Karpas-422 (cell line): ENCODE measurements at regions not wholly inside any gene's neighbourhood (a gene's known extent, or its start where the extent isn't known, plus 50 kb on each side); places are given as distances from the start of the nearest gene placed in this dataset.
"Not testable (repeated sequence)": the region's sequence is repeated elsewhere in the genome, so short reads cannot be mapped to it uniquely, and the experiment has no call there.

Source experiments
- DNase-seq: peaks from one replicate; pipeline ENCODE4 v3.0.0-alpha.2; 2015
- H2AFZ ChIP-seq: fragments of 200-600 bp; sonication (generic); 2 replicates; pipeline ENCODE4 v1.6.1; 2014; ENCODE audit warnings: antibody characterized with exemption, low read length, mixed read lengths
- H3K27ac ChIP-seq: fragments of 200-600 bp; sonication (generic); 2 replicates; pipeline ENCODE4 v1.5.1; 2014; ENCODE audit warnings: mild to moderate bottlenecking, low read length, moderate library complexity
- H3K27me3 ChIP-seq: fragments of 200-600 bp; sonication (generic); 2 replicates; pipeline ENCODE4 v1.6.1; 2014; ENCODE audit warnings: low read length, mixed read lengths
- H3K36me3 ChIP-seq: fragments of 200-600 bp; sonication (generic); 2 replicates; pipeline ENCODE4 v1.6.1; 2014; ENCODE audit warnings: low read length, mixed read lengths; ENCODE audit not compliant: insufficient read depth
- H3K4me1 ChIP-seq: fragments of 200-600 bp; sonication (generic); 2 replicates; pipeline ENCODE4 v1.6.1; 2014; ENCODE audit warnings: mild to moderate bottlenecking, low read length, mixed read lengths
- H3K4me2 ChIP-seq: fragments of 200-600 bp; sonication (generic); 2 replicates; pipeline ENCODE4 v1.6.1; 2014; ENCODE audit warnings: low read length, low read depth, mild to moderate bottlenecking; ENCODE audit not compliant: poor library complexity, severe bottlenecking
- H3K4me3 ChIP-seq: fragments of 200-600 bp; sonication (generic); 2 replicates; pipeline ENCODE4 v1.5.1; 2014; ENCODE audit warnings: mild to moderate bottlenecking, antibody characterized with exemption, low read length, mixed read lengths
- H3K79me2 ChIP-seq: fragments of 200-600 bp; sonication (generic); 2 replicates; pipeline ENCODE4 v1.6.1; 2014; ENCODE audit warnings: mild to moderate bottlenecking, low read length, mixed read lengths
- H3K9ac ChIP-seq: fragments of 200-600 bp; sonication (generic); 2 replicates; pipeline ENCODE4 v1.6.0; 2014; ENCODE audit warnings: low read length
- H3K9me2 ChIP-seq: fragments of 200-600 bp; sonication (generic), shearing (Covaris generic); replicated peaks from 2 replicates; pipeline ENCODE4 v1.6.0; 2014; ENCODE audit warnings: mild to moderate bottlenecking, low read length, moderate library complexity; ENCODE audit not compliant: insufficient read depth
- H3K9me3 ChIP-seq: fragments of 300-700, 200-600 bp; sonication (generic); 2 replicates; pipeline ENCODE4 v1.6.1; 2014; ENCODE audit warnings: low read length, mixed read lengths
- H4K20me1 ChIP-seq: fragments of 200-600 bp; sonication (generic); 2 replicates; pipeline ENCODE4 v1.6.1; 2014; ENCODE audit warnings: mild to moderate bottlenecking, antibody characterized with exemption, low read length, low read depth; ENCODE audit not compliant: insufficient read depth

GRCh38 chr7:66427956-66428355 is 200.7 kb upstream of the KCTD7 start:
- H3K9me2 ChIP-seq = no peaks in the 10 kb centered on the region
- H3K27me3 ChIP-seq = no peaks in the 10 kb centered on the region
- H3K79me2 ChIP-seq = no peaks in the 10 kb centered on the region
- no peak overlapping the region for H3K4me3 ChIP-seq
- no peak overlapping the region for H3K4me2 ChIP-seq
- no peak overlapping the region for H3K27ac ChIP-seq
- H3K4me1 ChIP-seq = no peaks in the 10 kb centered on the region
- H3K9me3 ChIP-seq = no peaks in the 10 kb centered on the region
- no peaks in the 10 kb centered on the region for H4K20me1 ChIP-seq
- no peaks in the 10 kb centered on the region for H3K36me3 ChIP-seq
- no peak overlapping the region for H2AFZ ChIP-seq
- DNase-seq = no peak
- H3K9ac ChIP-seq = no peak overlapping the region

GRCh38 chr7:66429498-66430163 is 199.1 kb upstream of the KCTD7 start:
- Histone ChIP-seq H3K9ac (no peak overlapping the region), H2AFZ (no peak overlapping the region), H3K4me1 (no peaks in the 10 kb centered on the region), H3K27ac (no peak overlapping the region), H3K9me2 (no peaks in the 10 kb centered on the region), H3K27me3 (no peaks in the 10 kb centered on the region), H4K20me1 (no peaks in the 10 kb centered on the region), H3K9me3 (no peaks in the 10 kb centered on the region), H3K4me3 (no peak overlapping the region), H3K79me2 (no peaks in the 10 kb centered on the region), H3K4me2 (no peak overlapping the region), H3K36me3 (no peaks in the 10 kb centered on the region)
- no peak for DNase-seq

GRCh38 chr7:66430164-66430545 is 198.5 kb upstream of the KCTD7 start:
- DNase-seq = no peak
- Histone ChIP-seq H3K4me1 (no peaks in the 10 kb centered on the region), H3K79me2 (no peaks in the 10 kb centered on the region), H3K27ac (no peak overlapping the region), H3K27me3 (no peaks in the 10 kb centered on the region), H3K4me2 (no peak overlapping the region), H4K20me1 (no peaks in the 10 kb centered on the region), H3K36me3 (no peaks in the 10 kb centered on the region), H3K9me3 (no peaks in the 10 kb centered on the region), H3K4me3 (no peak overlapping the region), H3K9me2 (no peaks in the 10 kb centered on the region), H3K9ac (no peak overlapping the region), H2AFZ (no peak overlapping the region)

- not testable (repeated sequence) for H3K4me3 ChIP-seq, H4K20me1 ChIP-seq, H3K9me3 ChIP-seq, H3K4me2 ChIP-seq, H3K27ac ChIP-seq, DNase-seq, H3K9me2 ChIP-seq, H3K79me2 ChIP-seq, H3K36me3 ChIP-seq, H3K9ac ChIP-seq, H3K27me3 ChIP-seq, H2AFZ ChIP-seq, H3K4me1 ChIP-seq
Observed at GRCh38 chr7:66438703-66439405, 189.8 kb upstream of the KCTD7 start.

GRCh38 chr7:66442385-66442784 is 186.3 kb upstream of the KCTD7 start:
- Histone ChIP-seq H3K4me2 (peak overlapping the region; percentile 38), H3K9me2 (no peaks in the 10 kb centered on the region), H3K9ac (no peak overlapping the region), H3K4me3 (no peak overlapping the region), H3K9me3 (no peaks in the 10 kb centered on the region), H3K36me3 (no peaks in the 10 kb centered on the region), H3K79me2 (0 out of 2 replicates have a peak, but pooled peaks cover 2% of the 10 kb centered on the region), H2AFZ (no peak overlapping the region), H3K27ac (no peak overlapping the region), H3K4me1 (peaks cover 9% of the 10 kb centered on the region), H4K20me1 (no peaks in the 10 kb centered on the region), H3K27me3 (no peaks in the 10 kb centered on the region)
- no peak for DNase-seq

- Histone ChIP-seq H3K36me3 (no peaks in the 10 kb centered on the region), H3K79me2 (0 out of 2 replicates have a peak, but pooled peaks cover 2% of the 10 kb centered on the region), H3K27me3 (no peaks in the 10 kb centered on the region), H4K20me1 (no peaks in the 10 kb centered on the region), H3K9me2 (no peaks in the 10 kb centered on the region), H3K4me2 (no peak overlapping the region), H3K9me3 (no peaks in the 10 kb centered on the region), H2AFZ (no peak overlapping the region), H3K9ac (no peak overlapping the region), H3K27ac (no peak overlapping the region), H3K4me3 (no peak overlapping the region), H3K4me1 (peaks cover 9% of the 10 kb centered on the region)
- no peak for DNase-seq
Observed at GRCh38 chr7:66443946-66444345, 184.7 kb upstream of the KCTD7 start.

GRCh38 chr7:66447007-66447406 is 181.7 kb upstream of the KCTD7 start:
- not testable (repeated sequence) for H3K36me3 ChIP-seq, H3K4me3 ChIP-seq, DNase-seq, H3K79me2 ChIP-seq, H3K4me2 ChIP-seq, H3K27ac ChIP-seq, H3K9ac ChIP-seq, H2AFZ ChIP-seq, H4K20me1 ChIP-seq, H3K9me2 ChIP-seq, H3K9me3 ChIP-seq, H3K27me3 ChIP-seq
- peaks cover 18% of the 10 kb centered on the region for H3K4me1 ChIP-seq

- not testable (repeated sequence) for H3K9me3 ChIP-seq, H3K9me2 ChIP-seq, H3K4me3 ChIP-seq, H4K20me1 ChIP-seq, H3K27ac ChIP-seq, H2AFZ ChIP-seq, H3K9ac ChIP-seq, H3K27me3 ChIP-seq, H3K79me2 ChIP-seq, H3K36me3 ChIP-seq, H3K4me2 ChIP-seq, DNase-seq
- peaks cover 13% of the 10 kb centered on the region for H3K4me1 ChIP-seq
Observed at GRCh38 chr7:66450814-66451213, 177.9 kb upstream of the KCTD7 start.
